Central memory CD8-positive, alpha-beta T cell (primary cell): ENCODE measurements at regions not wholly inside any gene's neighbourhood (a gene's known extent, or its start where the extent isn't known, plus 50 kb on each side); places are given as distances from the start of the nearest gene placed in this dataset.

ENCODE experiments used
- ATAC-seq: fragments of 150-1000 bp; cut with Tn5 transposase; replicated peaks from 2 replicates; pipeline ENCODE4 v1.10.0; 2022; ENCODE audit warnings: mild to moderate bottlenecking, moderate FRiP score, moderate number of reproducible peaks; ENCODE audit not compliant: poor library complexity, severe bottlenecking; ENCODE audit errors: extremely low read depth
- DNase-seq, 2 donors: peaks; one replicate each; pipeline ENCODE4 v3.0.0; 2021; ENCODE audit warnings: low spot score in 2 of 2
- H3K27ac Mint-ChIP-seq: one replicate; pipeline ENCODE4 v1.8.0; 2022; ENCODE audit warnings: low read depth, mild to moderate bottlenecking, moderate library complexity, mixed read lengths
- H3K27me3 Mint-ChIP-seq: one replicate; pipeline ENCODE4 v1.8.0; 2022; ENCODE audit warnings: mixed read lengths
- H3K36me3 Mint-ChIP-seq: one replicate; pipeline ENCODE4 v1.8.0; 2022; ENCODE audit warnings: mild to moderate bottlenecking, moderate library complexity, mixed read lengths; ENCODE audit not compliant: insufficient read depth
- H3K4me1 Mint-ChIP-seq: one replicate; pipeline ENCODE4 v1.8.0; 2022; ENCODE audit warnings: mixed read lengths
- H3K4me3 Mint-ChIP-seq: one replicate; pipeline ENCODE4 v1.8.0; 2022; ENCODE audit warnings: mild to moderate bottlenecking, moderate library complexity, mixed read lengths
- H3K9me3 Mint-ChIP-seq: one replicate; pipeline ENCODE4 v1.8.0; 2022; ENCODE audit warnings: mixed read lengths

DNA sequence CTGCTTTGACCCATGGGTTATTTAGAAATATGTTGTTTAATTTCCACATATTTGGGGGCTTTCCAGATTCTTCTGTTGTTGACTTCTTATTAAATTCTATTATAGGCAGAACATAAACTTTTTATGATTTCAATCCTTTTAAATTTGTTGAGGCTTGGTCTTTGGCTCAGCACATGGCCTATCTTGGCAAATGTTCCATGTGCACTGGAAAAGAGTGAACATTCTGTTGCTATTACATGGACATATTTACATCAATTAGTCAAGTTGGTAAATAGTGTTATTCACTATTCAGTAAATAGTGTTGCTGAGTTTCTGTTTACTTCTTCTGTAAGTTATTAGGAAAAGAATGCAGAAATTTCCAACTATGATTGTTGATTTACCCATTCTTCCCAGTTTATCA, 75.4 kb downstream of the ETS2 start:
- ATAC-seq (no peak), DNase-seq (no peak)
- no peaks in the 10 kb centered on the region for H3K36me3 Mint-ChIP-seq
- no peak overlapping the region for H3K4me3 Mint-ChIP-seq
- peaks cover 6% of the 10 kb centered on the region for H3K9me3 Mint-ChIP-seq
- H3K27ac Mint-ChIP-seq: no peak overlapping the region
- H3K4me1 Mint-ChIP-seq: no peaks in the 10 kb centered on the region
- peaks cover 66% of the 10 kb centered on the region for H3K27me3 Mint-ChIP-seq

DNA sequence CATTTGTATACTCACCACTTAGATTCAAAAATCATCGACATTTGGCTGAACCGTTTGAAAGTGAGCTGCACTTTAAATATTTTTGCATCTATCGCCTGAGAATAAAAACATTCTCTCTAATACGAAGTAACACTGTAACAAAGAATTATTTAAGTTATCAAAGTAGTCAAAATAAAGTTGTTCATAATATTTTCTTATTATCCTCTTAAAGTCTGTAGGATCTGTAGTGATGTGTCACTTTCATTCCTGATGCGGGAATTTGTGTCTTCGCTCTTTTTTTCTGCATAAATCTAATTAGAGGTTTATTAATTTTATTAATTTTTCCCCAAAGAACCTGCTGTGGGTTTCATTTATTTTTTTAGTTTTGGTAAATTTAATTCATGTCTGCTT, 74.8 kb downstream of the ETS2 start:
- H3K27ac Mint-ChIP-seq: no peak overlapping the region
- ATAC-seq (no peak), DNase-seq (no peak)
- H3K36me3 Mint-ChIP-seq: no peaks in the 10 kb centered on the region
- no peak overlapping the region for H3K4me3 Mint-ChIP-seq
- H3K9me3 Mint-ChIP-seq: peaks cover 6% of the 10 kb centered on the region
- H3K27me3 Mint-ChIP-seq: peaks cover 69% of the 10 kb centered on the region
- no peaks in the 10 kb centered on the region for H3K4me1 Mint-ChIP-seq

DNA sequence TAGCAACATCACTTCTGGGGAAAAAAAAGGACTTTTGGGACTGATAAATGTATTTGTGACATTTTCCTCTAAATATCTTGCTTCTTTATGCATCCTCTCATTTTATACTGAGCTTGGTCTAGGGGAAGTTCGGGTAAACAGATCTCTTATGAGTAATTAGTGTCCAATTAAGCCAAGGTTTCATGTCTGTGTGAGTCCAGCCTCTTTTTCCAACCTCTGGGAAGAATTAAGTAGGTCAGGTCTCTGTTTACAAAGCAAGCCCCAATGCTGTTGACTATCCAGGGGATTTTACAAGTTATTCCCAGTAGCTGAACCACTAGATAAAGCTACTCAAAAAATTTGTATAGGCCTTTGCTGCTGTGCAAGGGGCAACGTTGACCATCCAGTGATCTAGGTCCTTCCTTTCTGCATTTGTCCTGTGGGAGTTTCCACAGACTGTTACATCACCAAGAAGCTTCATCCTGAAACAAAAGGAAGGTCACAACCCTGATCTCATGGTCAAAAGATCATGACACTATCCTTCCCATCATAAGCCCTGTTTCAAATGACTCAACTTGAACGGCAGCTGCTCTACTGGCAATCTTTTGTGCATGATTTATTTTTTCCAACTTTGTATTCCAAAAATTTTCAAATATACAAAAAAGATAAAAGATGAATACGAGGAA, 74.3 kb downstream of the ETS2 start:
- peaks cover 6% of the 10 kb centered on the region for H3K9me3 Mint-ChIP-seq

DNA sequence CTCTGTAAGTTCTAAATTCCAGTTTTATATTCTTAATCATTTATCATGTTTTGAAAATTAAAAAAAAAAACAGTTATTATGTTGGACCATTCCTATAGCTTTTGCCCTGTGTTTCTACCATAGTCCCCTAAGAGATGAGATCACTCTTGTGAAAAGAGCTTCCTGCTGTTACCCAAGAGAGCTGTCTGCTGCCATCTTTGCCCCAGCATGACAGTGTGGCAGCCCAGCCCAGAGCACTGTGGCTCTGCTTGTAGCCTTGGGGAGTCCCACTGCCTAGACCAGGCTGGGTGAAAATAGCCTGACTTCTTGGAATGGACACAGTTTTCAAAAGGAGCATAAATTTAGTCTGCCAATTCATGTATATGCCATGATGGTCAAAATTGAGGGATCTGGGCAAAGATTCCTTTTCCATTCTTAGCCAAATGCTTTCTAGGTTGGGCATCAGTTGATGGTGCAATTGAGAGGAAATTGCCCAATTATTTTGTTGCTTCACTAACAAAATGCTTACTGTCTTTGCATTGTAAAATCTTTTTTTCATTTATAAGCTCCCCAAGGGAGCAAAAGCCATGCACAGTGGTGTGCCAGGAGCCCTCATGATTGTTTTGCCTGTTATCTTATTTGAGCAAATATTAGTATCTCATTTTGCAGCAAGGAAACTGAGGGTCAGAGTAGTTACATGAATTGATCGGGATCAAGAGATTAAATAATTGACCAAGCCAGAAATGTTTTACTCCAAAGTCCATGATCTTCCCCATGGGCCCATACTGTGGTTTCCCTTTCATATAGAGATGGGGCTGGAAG, 72.8 kb downstream of the ETS2 start:
- Mint-ChIP-seq H3K4me3 (no peak overlapping the region), H3K27me3 (peaks cover 71% of the 10 kb centered on the region), H3K9me3 (peaks cover 6% of the 10 kb centered on the region), H3K4me1 (no peaks in the 10 kb centered on the region), H3K27ac (no peak overlapping the region), H3K36me3 (peaks cover 1% of the 10 kb centered on the region)
- no peak for ATAC-seq
- no peak for DNase-seq

More for the DNA sequence above, 74.3 kb downstream of the ETS2 start:
- Mint-ChIP-seq H3K27me3 (peaks cover 75% of the 10 kb centered on the region), H3K4me3 (no peak overlapping the region), H3K36me3 (peaks cover 1% of the 10 kb centered on the region), H3K27ac (no peak overlapping the region), H3K4me1 (no peaks in the 10 kb centered on the region)
- ATAC-seq (no peak), DNase-seq (no peak)

DNA sequence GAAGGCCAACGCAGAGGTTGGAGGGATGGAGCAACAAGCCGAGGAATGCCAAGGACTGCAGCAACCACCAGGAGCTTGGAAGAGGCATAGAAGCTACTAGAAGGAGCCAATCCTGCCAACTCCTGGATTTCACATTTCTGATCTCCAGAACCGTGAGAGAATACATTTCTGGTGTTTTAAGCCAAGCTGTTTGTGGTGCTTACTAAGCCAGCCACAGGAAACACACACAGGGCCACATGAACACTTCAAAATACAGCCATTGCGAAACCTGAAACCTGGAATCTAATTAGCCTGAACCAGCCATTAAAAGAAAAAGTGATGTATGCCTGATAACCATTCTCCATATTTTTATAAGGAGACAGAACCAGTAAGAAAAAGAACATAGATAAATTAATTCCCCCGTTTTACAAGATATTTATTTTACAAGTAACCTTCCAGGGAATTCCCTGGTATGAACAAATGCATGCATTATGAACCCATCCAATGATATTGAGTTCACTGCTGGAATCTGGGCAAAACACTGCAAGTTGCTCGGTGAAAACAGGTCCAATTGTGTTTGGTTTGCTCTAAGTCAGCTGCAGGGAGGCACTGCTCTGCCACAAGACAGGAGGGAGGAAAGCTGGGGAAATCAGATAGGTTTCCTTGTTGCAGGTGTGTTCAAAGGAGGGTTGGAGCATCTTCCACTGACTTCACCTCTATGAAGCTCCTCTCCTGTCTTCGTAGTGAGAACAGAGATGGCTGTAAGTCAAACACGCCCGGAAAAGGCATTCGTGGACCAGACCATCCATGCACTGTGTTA, 70.2 kb downstream of the ETS2 start:
- Mint-ChIP-seq H3K9me3 (no peaks in the 10 kb centered on the region), H3K27ac (no peak overlapping the region), H3K4me3 (no peak overlapping the region), H3K27me3 (peaks cover 73% of the 10 kb centered on the region), H3K4me1 (no peaks in the 10 kb centered on the region), H3K36me3 (peaks cover 1% of the 10 kb centered on the region)
- ATAC-seq (no peak), DNase-seq (no peak)
